ENCODE measurements at regions not wholly inside any gene's neighbourhood (a gene's known extent, or its start where the extent isn't known, plus 50 kb on each side); places are given as distances from the start of the nearest gene placed in this dataset.

DNA sequence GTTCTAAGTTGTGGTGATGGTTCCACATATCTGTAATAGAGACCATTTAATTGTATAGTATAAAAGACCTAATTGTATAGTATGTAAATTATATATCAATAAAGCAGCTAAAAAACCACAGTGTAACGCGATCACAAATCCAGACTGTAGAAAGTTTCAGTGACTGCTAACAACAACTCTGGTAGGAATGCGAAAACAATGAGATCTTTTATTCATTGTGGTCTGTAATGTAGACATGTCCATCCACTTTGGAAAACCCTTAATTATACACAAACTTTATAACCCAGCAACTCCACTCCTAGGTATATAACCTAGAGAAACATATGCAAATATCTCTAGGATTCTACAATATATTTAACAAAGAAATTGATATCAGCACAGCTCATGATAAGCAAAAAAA, 549.5 kb downstream of the SLITRK1 start:
- no peak overlapping the region for H3K4me3 Mint-ChIP-seq (ENCODE audit: unreplicated experiment)
- peaks cover 9% of the 10 kb centered on the region for H3K4me1 Mint-ChIP-seq (ENCODE audit: insufficient read depth, unreplicated experiment)
- ChIA-PET CTCF (interaction anchor here (0.6 kb wide), 1 partner anchor 1240 kb away, joined by 3 read pairs; no protein-coding TSS in a partner anchor), POLR2A (interaction anchor here (0.6 kb wide), 1 partner anchor 167 kb away, joined by 3 read pairs; no protein-coding TSS in a partner anchor)
- DNase-seq (ENCODE audit: unreplicated experiment) = no peak
- TF ChIP-seq, protein P1, sequence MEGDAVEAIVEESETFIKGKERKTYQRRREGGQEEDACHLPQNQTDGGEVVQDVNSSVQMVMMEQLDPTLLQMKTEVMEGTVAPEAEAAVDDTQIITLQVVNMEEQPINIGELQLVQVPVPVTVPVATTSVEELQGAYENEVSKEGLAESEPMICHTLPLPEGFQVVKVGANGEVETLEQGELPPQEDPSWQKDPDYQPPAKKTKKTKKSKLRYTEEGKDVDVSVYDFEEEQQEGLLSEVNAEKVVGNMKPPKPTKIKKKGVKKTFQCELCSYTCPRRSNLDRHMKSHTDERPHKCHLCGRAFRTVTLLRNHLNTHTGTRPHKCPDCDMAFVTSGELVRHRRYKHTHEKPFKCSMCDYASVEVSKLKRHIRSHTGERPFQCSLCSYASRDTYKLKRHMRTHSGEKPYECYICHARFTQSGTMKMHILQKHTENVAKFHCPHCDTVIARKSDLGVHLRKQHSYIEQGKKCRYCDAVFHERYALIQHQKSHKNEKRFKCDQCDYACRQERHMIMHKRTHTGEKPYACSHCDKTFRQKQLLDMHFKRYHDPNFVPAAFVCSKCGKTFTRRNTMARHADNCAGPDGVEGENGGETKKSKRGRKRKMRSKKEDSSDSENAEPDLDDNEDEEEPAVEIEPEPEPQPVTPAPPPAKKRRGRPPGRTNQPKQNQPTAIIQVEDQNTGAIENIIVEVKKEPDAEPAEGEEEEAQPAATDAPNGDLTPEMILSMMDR (IDR thresholded peaks at IDR 0.05; ENCODE audit: unreplicated experiment) = no peak
- no TSS peak for BruUV-seq (replicated peaks)
- H3K27ac Mint-ChIP-seq (ENCODE audit: low read depth, unreplicated experiment) = no peak overlapping the region
- H3K36me3 Mint-ChIP-seq (ENCODE audit: insufficient read depth, unreplicated experiment) = no peaks in the 10 kb centered on the region
- H3K9me3 Mint-ChIP-seq (ENCODE audit: unreplicated experiment) = no peaks in the 10 kb centered on the region
- intact Hi-C loops (cut with micrococcal nuclease) = no loop called here
- H3K27me3 Mint-ChIP-seq (ENCODE audit: insufficient read depth, unreplicated experiment) = no peaks in the 10 kb centered on the region

DNA sequence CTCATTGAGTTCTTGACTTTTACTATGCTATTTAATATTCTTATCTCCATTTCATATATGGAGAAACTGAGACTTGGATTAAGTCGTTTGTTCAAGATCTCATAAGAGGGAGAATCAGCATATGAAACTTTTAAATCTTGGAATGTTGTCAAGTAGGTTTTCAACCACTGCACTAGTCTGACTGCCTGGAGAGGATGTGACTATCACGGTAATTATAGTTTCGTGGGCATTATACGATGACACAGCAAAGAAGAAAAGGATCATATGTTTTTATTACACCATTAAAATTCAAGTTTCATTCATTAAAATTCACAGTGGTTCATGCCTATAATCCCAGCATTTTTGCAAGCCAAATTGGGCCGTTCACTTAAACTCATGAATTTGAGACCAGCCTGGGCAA, 555.2 kb downstream of the SLITRK1 start:
- no peaks in the 10 kb centered on the region for H3K4me1 Mint-ChIP-seq (ENCODE audit: insufficient read depth, unreplicated experiment)
- POLR2A ChIA-PET = interaction anchor here (0.7 kb wide), 1 partner anchor 179 kb away, joined by 3 read pairs; no protein-coding TSS in a partner anchor
- DNase-seq (ENCODE audit: unreplicated experiment) = no peak
- BruUV-seq (replicated peaks) = no TSS peak
- no peaks in the 10 kb centered on the region for H3K27me3 Mint-ChIP-seq (ENCODE audit: insufficient read depth, unreplicated experiment)
- H3K9me3 Mint-ChIP-seq (ENCODE audit: unreplicated experiment) = peaks cover 6% of the 10 kb centered on the region
- H3K27ac Mint-ChIP-seq (ENCODE audit: low read depth, unreplicated experiment) = no peak overlapping the region
- CTCF ChIA-PET = no interaction called here
- intact Hi-C loops (cut with micrococcal nuclease) = no loop called here
- TF ChIP-seq, protein P1 (IDR thresholded peaks at IDR 0.05; ENCODE audit: unreplicated experiment) = no peak
- no peak overlapping the region for H3K4me3 Mint-ChIP-seq (ENCODE audit: unreplicated experiment)
- no peaks in the 10 kb centered on the region for H3K36me3 Mint-ChIP-seq (ENCODE audit: insufficient read depth, unreplicated experiment)

DNA sequence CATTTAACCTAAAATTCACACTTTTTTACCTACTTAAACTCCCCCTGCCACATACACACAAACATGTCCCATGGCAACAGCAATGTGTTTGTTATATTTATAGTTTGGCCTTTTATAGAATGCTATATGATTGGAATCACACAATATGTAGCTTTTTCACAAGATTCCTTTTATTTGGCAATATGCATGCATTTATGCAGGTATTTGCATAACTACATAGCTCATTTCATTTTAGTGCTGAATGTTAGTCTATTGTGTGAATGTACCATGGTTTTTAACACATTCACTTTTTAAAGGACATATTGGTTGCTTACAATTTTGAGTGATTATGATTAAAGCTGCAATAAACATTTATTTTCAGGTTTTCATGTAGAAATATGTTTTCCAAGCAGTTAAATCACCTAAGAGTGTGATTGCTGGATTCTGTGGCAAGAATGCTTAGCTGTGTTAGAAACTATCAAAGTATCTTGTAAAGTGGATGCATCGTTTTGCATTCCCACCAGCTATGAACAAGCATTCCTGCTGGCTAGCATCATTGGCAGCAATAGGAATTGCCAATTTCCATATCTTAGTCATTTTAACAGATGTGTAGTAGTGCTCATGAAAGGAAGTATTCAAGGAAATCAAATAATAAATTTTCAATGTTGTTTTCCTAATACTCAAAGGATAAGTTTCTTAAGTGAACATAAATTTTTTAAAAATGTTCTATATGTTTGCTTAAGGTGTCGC, 557.0 kb downstream of the SLITRK1 start:
- ChIA-PET POLR2A (no interaction called here), CTCF (no interaction called here)
- Mint-ChIP-seq H3K4me1 (ENCODE audit: insufficient read depth, unreplicated experiment) (no peaks in the 10 kb centered on the region), H3K4me3 (ENCODE audit: unreplicated experiment) (no peak overlapping the region), H3K36me3 (ENCODE audit: insufficient read depth, unreplicated experiment) (no peaks in the 10 kb centered on the region), H3K27ac (ENCODE audit: low read depth, unreplicated experiment) (no peak overlapping the region), H3K27me3 (ENCODE audit: insufficient read depth, unreplicated experiment) (no peaks in the 10 kb centered on the region), H3K9me3 (ENCODE audit: unreplicated experiment) (peaks cover 6% of the 10 kb centered on the region)
- intact Hi-C loops (cut with micrococcal nuclease) = no loop called here
- TF ChIP-seq, protein P1 (IDR thresholded peaks at IDR 0.05; ENCODE audit: unreplicated experiment) = no peak
- DNase-seq (ENCODE audit: unreplicated experiment) = no peak
- BruUV-seq (replicated peaks) = no TSS peak

DNA sequence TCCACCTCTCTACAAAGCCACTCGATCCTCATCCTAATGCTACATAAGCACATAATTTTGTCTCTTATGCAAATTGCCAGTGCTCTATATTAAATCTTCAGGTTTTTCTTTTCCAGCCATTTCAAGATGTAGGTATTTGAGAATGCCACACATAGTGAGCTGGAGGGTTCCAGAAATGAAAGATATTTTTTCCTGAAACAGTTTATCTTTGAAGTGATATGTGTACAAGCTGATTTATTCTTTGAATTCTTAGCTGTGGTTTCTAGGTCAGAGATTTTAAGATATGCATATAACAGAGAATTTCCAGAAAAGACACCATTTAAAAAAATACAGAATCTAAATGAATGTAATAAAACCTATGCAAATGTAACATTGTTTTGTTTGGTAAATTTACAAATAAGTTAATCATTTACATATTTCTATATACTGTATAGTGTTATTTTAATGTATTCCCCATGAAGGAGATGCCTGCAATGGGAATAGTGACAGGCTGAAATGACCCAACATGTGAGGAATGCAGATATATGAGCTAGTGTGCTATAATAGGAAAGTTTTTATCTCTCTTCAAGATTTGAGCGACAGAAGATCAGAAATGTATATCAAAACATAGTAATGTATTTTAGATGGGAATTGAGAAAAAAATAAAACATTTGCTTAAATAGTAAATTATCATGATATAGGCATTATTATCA, 570.2 kb downstream of the SLITRK1 start:
- DNase-seq (ENCODE audit: unreplicated experiment) = no peak
- H3K4me1 Mint-ChIP-seq (ENCODE audit: insufficient read depth, unreplicated experiment) = no peaks in the 10 kb centered on the region
- POLR2A ChIA-PET = interaction anchor here (0.6 kb wide), 1 partner anchor 136 kb away, joined by 6 read pairs; no protein-coding TSS in a partner anchor

More for the DNA sequence above, 570.2 kb downstream of the SLITRK1 start:
- intact Hi-C loops (cut with micrococcal nuclease) = no loop called here
- CTCF ChIA-PET = no interaction called here
- BruUV-seq (replicated peaks) = no TSS peak
- Mint-ChIP-seq H3K27ac (ENCODE audit: low read depth, unreplicated experiment) (no peak overlapping the region), H3K9me3 (ENCODE audit: unreplicated experiment) (no peaks in the 10 kb centered on the region), H3K27me3 (ENCODE audit: insufficient read depth, unreplicated experiment) (no peaks in the 10 kb centered on the region), H3K4me3 (ENCODE audit: unreplicated experiment) (no peak overlapping the region), H3K36me3 (ENCODE audit: insufficient read depth, unreplicated experiment) (no peaks in the 10 kb centered on the region)
- TF ChIP-seq, protein P1 (IDR thresholded peaks at IDR 0.05; ENCODE audit: unreplicated experiment) = no peak
